Parathyroid adenoma (tissue), 2 donors: ENCODE measurements at regions not wholly inside any gene's neighbourhood (a gene's known extent, or its start where the extent isn't known, plus 50 kb on each side); places are given as distances from the start of the nearest gene placed in this dataset.
"Not testable (repeated sequence)": the region's sequence is repeated elsewhere in the genome, so short reads cannot be mapped to it uniquely, and the experiment has no call there.

Experiments used
- H2AFZ ChIP-seq: fragments of 300-600 bp; sonication (generic); one replicate; pipeline ENCODE4 v1.7.0; 2017; ENCODE audit warnings: antibody characterized with exemption, mild to moderate bottlenecking
- H3K27ac ChIP-seq: fragments of 300-600 bp; sonication (generic); one replicate; pipeline ENCODE4 v1.7.0; 2017
- H3K27me3 ChIP-seq: fragments of 300-600 bp; sonication (generic); one replicate; pipeline ENCODE4 v1.7.0; 2017; ENCODE audit warnings: low read length; ENCODE audit not compliant: control insufficient read depth, insufficient read depth
- H3K36me3 ChIP-seq: fragments of 300-600 bp; sonication (generic); one replicate; pipeline ENCODE4 v1.7.0; 2017; ENCODE audit warnings: low read length; ENCODE audit not compliant: control insufficient read depth, insufficient read depth
- H3K4me1 ChIP-seq: fragments of 300-600 bp; sonication (generic); one replicate; pipeline ENCODE4 v1.7.0; 2017; ENCODE audit warnings: control low read depth
- H3K4me2 ChIP-seq: fragments of 300-600 bp; sonication (generic); one replicate; pipeline ENCODE4 v1.7.0; 2017; ENCODE audit warnings: low read length
- H3K4me3 ChIP-seq: fragments of 300-600 bp; sonication (generic); one replicate; pipeline ENCODE4 v1.7.0; 2017; ENCODE audit warnings: low read depth, low read length
- H3K79me2 ChIP-seq: fragments of 300-600 bp; sonication (generic); one replicate; pipeline ENCODE4 v1.7.0; 2017; ENCODE audit warnings: control low read depth
- H3K9ac ChIP-seq: fragments of 300-600 bp; sonication (generic); one replicate; pipeline ENCODE4 v1.7.0; 2017; ENCODE audit warnings: mild to moderate bottlenecking
- H3K9me3 ChIP-seq: fragments of 300-600 bp; sonication (generic); one replicate; pipeline ENCODE4 v1.7.0; 2017; ENCODE audit warnings: low read length; ENCODE audit not compliant: control insufficient read depth
- TF ChIP-seq, protein P1 (sequence below): fragments of 300-600 bp; sonication (generic); IDR thresholded peaks from one replicate; pipeline ENCODE4 v1.7.0; 2017; ENCODE audit warnings: antibody characterized with exemption, mild to moderate bottlenecking
- donor health status: primary hyperparathyroidism.

DNA sequence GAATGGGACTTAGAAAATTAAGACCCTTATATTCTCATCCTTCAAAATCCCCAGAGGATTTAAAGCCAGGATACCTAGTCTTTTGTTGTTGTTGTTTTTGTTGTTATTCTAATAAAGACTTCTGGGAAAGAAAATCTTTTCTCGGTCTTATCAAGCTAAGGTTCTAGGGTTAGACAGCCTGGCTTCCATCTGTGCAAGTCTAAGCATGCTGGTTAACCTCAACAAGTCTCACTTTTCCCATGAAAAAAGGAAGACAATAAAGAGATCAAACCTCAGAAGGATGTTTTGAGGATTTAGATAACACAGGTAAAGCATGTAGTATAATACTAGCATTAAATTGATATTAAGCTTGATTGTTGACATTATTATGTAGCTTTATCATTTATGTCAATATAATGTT is 486.4 kb upstream of the SOX9 start:
- no peak overlapping the region for H2AFZ ChIP-seq
- H3K79me2 ChIP-seq, result no peaks in the 10 kb centered on the region
- H3K27me3 ChIP-seq, result no peaks in the 10 kb centered on the region
- no peaks in the 10 kb centered on the region for H3K4me1 ChIP-seq
- no peak overlapping the region for H3K9ac ChIP-seq
- no peak overlapping the region for H3K4me3 ChIP-seq
- H3K27ac ChIP-seq, result no peak overlapping the region
- H3K4me2 ChIP-seq, result no peak overlapping the region
- TF ChIP-seq, protein P1, sequence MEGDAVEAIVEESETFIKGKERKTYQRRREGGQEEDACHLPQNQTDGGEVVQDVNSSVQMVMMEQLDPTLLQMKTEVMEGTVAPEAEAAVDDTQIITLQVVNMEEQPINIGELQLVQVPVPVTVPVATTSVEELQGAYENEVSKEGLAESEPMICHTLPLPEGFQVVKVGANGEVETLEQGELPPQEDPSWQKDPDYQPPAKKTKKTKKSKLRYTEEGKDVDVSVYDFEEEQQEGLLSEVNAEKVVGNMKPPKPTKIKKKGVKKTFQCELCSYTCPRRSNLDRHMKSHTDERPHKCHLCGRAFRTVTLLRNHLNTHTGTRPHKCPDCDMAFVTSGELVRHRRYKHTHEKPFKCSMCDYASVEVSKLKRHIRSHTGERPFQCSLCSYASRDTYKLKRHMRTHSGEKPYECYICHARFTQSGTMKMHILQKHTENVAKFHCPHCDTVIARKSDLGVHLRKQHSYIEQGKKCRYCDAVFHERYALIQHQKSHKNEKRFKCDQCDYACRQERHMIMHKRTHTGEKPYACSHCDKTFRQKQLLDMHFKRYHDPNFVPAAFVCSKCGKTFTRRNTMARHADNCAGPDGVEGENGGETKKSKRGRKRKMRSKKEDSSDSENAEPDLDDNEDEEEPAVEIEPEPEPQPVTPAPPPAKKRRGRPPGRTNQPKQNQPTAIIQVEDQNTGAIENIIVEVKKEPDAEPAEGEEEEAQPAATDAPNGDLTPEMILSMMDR, result no peak
- H3K36me3 ChIP-seq, result no peaks in the 10 kb centered on the region
- no peaks in the 10 kb centered on the region for H3K9me3 ChIP-seq

DNA sequence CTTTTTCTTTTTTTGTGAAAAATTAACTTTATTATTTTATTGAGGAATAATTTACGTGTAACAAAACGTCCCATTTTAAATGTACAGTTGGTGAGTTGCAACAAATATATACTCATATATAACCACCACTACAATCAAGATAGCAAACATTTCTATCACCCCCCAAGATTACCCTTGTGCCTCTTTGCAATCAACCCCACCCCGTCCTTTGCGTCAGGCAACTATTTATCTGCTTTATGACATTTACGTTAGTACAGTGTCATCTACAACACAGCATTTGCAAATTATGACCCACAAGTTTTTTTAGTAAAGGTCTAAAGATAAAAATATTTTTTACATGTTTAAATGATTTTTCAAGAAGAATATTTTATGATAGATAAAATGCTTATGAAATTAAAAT is 485.6 kb upstream of the SOX9 start:
- Histone ChIP-seq H3K27me3 (no peaks in the 10 kb centered on the region), H3K4me2 (no peak overlapping the region), H3K27ac (no peak overlapping the region), H3K9ac (no peak overlapping the region), H3K36me3 (no peaks in the 10 kb centered on the region), H3K4me1 (no peaks in the 10 kb centered on the region), H3K9me3 (no peaks in the 10 kb centered on the region), H3K79me2 (no peaks in the 10 kb centered on the region), H2AFZ (no peak overlapping the region), H3K4me3 (no peak overlapping the region)
- TF ChIP-seq, protein P1, result no peak

DNA sequence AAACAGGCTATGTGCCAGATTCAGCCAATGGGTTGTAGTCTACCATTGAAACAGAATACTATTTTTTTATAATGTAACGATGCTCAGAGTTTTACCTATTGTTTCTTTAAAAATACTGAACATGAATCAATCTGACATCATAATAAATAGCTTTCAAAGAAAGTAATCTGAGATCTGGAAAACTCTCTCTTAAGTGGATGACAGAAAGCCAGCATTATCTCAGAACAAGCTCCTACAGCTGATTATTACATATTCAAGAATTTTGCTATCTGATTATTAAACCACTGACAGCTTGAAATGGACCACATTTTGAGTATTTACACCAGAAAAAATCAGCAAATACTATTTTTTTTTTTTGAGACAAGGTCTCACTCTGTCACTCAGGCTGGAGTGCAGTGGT is 484.2 kb upstream of the SOX9 start:
- Histone ChIP-seq H3K4me2 (no peak overlapping the region), H3K27me3 (no peaks in the 10 kb centered on the region), H3K4me3 (no peak overlapping the region), H3K9me3 (no peaks in the 10 kb centered on the region), H3K4me1 (no peaks in the 10 kb centered on the region), H3K9ac (no peak overlapping the region), H2AFZ (no peak overlapping the region), H3K27ac (no peak overlapping the region), H3K36me3 (no peaks in the 10 kb centered on the region), H3K79me2 (no peaks in the 10 kb centered on the region)
- TF ChIP-seq, protein P1, result no peak

DNA sequence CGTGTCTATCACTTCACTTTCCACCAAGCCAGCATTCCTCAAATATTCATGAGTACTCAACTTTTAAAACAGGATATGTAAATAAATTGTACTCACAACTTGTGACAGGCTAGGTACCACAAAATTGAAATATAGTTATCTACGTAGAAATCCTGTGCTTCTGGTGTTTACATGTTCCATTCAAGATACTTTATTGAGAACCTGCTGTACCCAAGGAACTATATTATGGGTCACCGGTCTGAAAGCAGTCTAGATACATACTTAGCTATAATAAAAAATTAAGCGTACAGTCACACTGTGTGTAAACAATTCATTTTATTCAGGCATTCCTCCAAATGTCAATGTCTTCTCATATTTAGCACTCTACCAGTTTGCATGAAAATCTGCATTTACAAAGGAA is 482.2 kb upstream of the SOX9 start:
- H3K9me3 ChIP-seq, result no peaks in the 10 kb centered on the region
- H3K27ac ChIP-seq, result no peak overlapping the region
- no peak overlapping the region for H3K4me2 ChIP-seq
- no peaks in the 10 kb centered on the region for H3K36me3 ChIP-seq
- H3K4me1 ChIP-seq, result no peaks in the 10 kb centered on the region
- no peaks in the 10 kb centered on the region for H3K79me2 ChIP-seq
- TF ChIP-seq, protein P1, result no peak
- H3K4me3 ChIP-seq, result no peak overlapping the region
- no peak overlapping the region for H2AFZ ChIP-seq
- H3K27me3 ChIP-seq, result no peaks in the 10 kb centered on the region
- H3K9ac ChIP-seq, result no peak overlapping the region

DNA sequence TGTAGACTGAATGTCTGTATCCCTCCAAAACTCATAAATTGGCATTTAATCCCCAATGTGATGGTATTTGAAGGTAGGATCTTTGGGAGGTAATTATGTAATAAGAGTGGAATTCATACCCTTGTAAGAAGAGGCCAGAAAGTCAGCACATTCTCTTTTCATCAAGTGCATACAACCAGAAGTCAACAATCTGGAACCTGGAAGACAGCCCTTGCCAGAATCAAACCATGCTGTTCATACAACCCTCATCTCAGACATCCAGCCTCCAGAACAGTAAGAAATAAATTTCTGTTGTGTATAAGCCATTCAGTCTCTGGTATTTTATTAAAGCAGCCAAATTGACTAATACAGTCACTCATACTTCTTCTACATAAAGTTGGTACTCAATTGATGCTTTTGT is 481.0 kb upstream of the SOX9 start:
- TF ChIP-seq, protein P1, result no peak
- Histone ChIP-seq H2AFZ (no peak overlapping the region), H3K27ac (no peak overlapping the region), H3K4me3 (no peak overlapping the region), H3K79me2 (no peaks in the 10 kb centered on the region), H3K9me3 (no peaks in the 10 kb centered on the region), H3K9ac (no peak overlapping the region), H3K36me3 (no peaks in the 10 kb centered on the region), H3K4me2 (no peak overlapping the region), H3K4me1 (no peaks in the 10 kb centered on the region), H3K27me3 (no peaks in the 10 kb centered on the region)

DNA sequence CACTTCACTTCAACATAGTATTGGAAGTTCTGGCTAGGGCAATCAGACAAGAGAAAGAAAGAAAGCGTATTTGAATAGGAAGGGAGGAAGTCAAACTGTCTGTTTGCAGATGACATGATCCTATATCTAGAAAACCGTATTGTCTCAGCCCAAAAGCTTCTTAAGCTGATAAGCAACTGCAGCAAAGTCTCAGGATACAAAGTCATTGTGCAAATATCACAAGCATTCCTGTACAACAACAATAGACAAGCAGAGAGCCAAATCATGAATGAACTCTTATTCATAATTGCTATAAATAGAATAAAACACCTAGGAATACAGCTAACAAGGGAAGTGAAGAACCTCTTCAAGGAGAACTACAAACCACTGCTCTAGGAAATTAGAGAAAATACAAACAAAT is 473.9 kb upstream of the SOX9 start:
- H3K4me3 ChIP-seq, result not testable (repeated sequence)

DNA sequence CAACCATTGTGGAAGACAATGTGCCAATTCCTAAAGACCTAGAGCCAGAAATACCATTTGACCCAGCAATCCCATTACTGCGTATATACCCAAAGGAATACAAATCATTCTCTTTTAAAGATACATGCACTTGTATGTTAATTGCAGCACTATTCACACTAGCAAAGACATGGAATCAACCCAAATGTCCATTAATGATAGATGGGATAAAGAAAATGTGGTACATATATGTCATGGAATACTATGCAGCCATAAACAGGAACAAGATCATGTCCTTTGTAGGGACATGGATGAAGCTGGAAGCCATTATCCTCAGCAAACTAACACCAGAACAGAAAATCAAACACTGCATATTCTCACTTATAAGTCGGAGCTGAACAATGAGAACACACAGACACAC is 472.5 kb upstream of the SOX9 start:
- H3K79me2 ChIP-seq, H2AFZ ChIP-seq, H3K4me2 ChIP-seq, H3K27ac ChIP-seq, H3K4me3 ChIP-seq, H3K27me3 ChIP-seq, H3K36me3 ChIP-seq, H3K9me3 ChIP-seq, H3K4me1 ChIP-seq, H3K9ac ChIP-seq: not testable (repeated sequence)

More for the DNA sequence above, 473.9 kb upstream of the SOX9 start:
- not testable (repeated sequence) for H2AFZ ChIP-seq, H3K4me2 ChIP-seq, H3K9me3 ChIP-seq, H3K4me1 ChIP-seq, H3K27me3 ChIP-seq, H3K27ac ChIP-seq, H3K9ac ChIP-seq, H3K36me3 ChIP-seq, H3K79me2 ChIP-seq
